Cardiac septum (tissue), 1 donor: ENCODE measurements at regions not wholly inside any gene's neighbourhood (a gene's known extent, or its start where the extent isn't known, plus 50 kb on each side); places are given as distances from the start of the nearest gene placed in this dataset.

ENCODE experiments used
- DNase-seq: peaks from one replicate; pipeline ENCODE4 v3.0.0-alpha.2; 2020; ENCODE audit warnings: low spot score
- intact Hi-C: fragments of 100-400 bp; cut with DNase I; formaldehyde crosslinking; loops from one replicate; pipeline ENCODE4 v1.14.0; 2022
- donor health status: DM: no; HTN: no; CAD: no.

GRCh38 chr2:120976501-120977307 lies 241.0 kb downstream of the GLI2 start:
- no peak for DNase-seq
- intact Hi-C loops, result no loop called here

DNA sequence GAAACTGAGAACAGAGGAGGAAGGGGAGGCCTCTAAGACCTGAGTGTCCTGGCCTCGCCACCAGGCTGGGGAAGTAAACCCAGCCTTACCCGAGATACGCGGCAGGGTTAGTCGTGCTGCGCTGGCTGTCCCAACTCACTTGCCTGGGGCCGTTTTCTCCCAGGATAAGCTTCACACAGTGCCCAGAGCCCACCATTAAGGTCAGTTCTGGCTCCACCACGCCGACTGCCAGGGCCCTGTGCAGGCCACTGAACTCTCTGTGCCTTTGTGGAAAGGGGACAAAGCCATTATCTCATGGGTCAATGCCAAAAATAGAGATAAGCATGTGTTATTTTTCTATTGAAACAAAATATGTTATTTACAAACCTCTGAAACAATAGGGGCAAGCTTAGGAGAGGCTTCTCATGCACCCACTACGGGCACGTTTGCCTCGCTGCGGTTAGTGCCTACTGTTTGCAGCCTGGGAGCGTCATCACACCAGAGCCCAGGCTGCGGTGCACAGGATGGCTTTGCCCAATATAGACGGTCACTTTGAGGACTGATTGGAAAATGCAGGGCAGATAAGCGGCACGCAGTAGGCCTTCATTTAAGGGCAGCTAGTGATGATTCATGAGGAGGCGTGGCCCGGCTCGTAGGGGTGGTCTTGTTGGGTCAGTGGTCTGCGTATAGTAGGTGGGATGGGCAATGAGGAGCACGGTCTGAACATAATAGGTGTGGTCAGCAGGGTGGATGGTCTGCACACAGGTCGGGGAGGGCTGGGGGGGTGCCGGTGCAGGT lies 242.1 kb downstream of the GLI2 start:
- no peak for DNase-seq
- intact Hi-C loops, result no loop called here

- DNase-seq, result no peak
- intact Hi-C loops, result no loop called here
Observed at GRCh38 chr2:120978359-120979050, 242.8 kb downstream of the GLI2 start.

- intact Hi-C loops, result no loop called here
- DNase-seq, result no peak
Observed at GRCh38 chr2:120979398-120979797, 243.7 kb downstream of the GLI2 start.

GRCh38 chr2:120979921-120980320 lies 244.3 kb downstream of the GLI2 start:
- intact Hi-C loops, result no loop called here
- no peak for DNase-seq

DNA sequence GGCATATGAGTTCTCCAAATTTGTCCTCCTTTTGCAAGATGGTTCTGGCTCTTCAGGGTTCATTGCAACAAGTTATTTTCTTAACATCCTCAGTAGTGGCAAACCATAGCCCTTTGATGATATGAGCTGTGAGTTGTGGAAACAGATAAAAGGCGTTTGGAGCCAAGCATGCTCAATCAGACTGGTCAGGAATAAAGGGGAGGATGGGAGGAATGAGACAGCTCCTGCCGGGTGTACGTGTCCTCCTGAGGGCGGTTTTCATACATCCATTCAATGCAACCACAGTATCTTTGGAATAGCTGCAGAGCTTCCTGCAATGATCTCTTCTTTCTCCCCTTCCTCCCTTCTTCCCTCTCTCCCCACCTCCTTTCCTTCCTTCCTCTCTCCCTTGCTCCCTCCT lies 245.8 kb downstream of the GLI2 start:
- DNase-seq, result no peak
- intact Hi-C loops, result no loop called here

- intact Hi-C loops, result no loop called here
- no peak for DNase-seq
Observed at GRCh38 chr2:120982598-120982997, 246.9 kb downstream of the GLI2 start.

DNA sequence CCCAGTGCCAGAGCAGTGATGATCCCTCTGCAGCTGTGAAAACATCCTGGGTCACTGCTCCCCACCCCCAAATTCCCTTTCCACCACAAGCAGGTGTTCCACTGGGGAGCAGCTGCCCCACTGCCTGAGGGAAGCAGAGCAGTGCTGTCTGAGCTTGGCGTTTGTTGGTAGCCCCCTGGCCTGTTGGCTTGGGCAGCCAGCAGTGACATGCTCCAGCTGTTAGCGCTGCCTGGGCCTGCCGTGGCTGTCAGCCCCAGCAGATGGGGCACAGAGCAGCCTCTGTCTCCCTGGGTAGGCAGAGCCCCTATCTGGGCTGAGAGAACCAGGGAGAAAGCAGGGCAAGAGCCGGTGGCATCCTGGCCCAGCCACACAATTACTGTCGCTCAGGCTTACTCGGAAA lies 247.7 kb downstream of the GLI2 start:
- no peak for DNase-seq
- intact Hi-C loops, result no loop called here

DNA sequence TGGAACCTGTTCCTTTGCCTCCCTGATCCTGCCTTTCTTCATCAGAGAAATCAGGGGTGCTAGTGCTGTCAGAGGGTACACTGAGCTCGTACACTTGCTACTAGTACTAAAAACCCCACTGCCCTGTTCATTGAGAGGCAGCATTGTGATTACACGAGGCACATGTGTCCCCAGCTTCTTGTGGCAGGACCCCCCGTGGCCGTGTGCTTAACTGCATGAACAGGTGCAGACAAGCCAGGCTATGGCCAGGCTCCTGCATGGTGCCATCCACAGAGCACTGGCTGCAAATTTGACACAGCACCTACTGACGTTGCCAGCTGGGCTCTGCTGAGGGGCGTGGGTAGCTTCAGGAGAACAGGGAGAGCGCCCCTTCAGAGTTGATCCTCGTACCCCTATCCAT lies 248.4 kb downstream of the GLI2 start:
- intact Hi-C loops, result no loop called here
- no peak for DNase-seq

GRCh38 chr2:120984452-120985173 lies 248.9 kb downstream of the GLI2 start:
- intact Hi-C loops, result no loop called here
- no peak for DNase-seq

GRCh38 chr2:120985174-120985996 lies 249.7 kb downstream of the GLI2 start:
- intact Hi-C loops, result no loop called here
- DNase-seq, result no peak

- intact Hi-C loops, result no loop called here
- DNase-seq, result peak; percentile 70
Observed at GRCh38 chr2:120985997-120986651, 250.5 kb downstream of the GLI2 start.

DNA sequence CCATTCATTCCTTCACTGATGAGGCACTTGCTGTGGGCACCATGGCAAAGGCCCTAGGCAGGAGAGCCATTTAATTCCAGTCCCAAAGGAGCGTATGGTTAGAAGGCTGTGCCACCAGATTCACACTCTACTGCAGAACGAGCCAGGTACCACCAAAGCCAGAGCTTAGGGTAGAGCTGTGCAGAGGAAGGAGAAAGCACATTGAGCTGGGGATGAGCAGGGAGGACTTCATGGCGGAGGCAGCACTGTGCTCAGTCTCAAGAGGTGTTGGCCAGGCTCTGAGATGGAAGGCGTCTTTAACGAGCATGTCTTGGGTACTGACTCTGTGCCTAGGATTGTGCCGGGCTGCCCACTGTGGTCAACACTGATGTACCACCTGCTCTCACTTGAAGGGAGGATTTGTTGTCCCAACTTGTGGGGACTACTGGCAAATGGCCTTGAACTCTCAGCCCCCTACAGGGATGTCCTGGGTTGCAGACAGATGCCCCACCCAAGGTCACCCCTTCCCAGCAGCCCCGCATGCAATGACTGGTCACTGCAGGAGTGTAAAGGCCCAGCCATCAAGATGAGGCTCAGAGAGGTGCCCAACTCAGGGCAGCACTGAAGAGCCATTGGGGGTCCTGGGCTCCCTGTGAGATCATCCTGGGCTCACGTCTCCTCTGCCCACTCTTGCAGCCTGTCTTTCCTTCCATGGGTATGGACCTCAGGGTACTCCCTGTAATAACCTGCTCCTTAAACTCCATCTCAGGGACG lies 251.4 kb downstream of the GLI2 start:
- peak; percentile 68 for DNase-seq
- intact Hi-C loops, result no loop called here

DNA sequence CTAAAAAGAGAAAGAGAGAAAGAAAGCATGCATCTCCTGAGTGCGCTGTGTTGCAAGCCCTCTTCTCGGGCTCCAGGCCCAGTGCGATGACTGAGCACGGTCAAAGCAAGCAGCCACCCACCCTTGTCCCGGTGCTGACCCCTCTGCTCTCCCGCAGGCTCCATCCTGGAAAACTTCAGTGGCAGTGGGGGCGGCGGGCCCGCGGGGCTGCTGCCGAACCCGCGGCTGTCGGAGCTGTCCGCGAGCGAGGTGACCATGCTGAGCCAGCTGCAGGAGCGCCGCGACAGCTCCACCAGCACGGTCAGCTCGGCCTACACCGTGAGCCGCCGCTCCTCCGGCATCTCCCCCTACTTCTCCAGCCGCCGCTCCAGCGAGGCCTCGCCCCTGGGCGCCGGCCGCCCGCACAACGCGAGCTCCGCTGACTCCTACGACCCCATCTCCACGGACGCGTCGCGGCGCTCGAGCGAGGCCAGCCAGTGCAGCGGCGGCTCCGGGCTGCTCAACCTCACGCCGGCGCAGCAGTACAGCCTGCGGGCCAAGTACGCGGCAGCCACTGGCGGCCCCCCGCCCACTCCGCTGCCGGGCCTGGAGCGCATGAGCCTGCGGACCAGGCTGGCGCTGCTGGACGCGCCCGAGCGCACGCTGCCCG lies 252.5 kb downstream of the GLI2 start:
- peak; percentile 70 for DNase-seq
- intact Hi-C loops, result no loop called here

DNA sequence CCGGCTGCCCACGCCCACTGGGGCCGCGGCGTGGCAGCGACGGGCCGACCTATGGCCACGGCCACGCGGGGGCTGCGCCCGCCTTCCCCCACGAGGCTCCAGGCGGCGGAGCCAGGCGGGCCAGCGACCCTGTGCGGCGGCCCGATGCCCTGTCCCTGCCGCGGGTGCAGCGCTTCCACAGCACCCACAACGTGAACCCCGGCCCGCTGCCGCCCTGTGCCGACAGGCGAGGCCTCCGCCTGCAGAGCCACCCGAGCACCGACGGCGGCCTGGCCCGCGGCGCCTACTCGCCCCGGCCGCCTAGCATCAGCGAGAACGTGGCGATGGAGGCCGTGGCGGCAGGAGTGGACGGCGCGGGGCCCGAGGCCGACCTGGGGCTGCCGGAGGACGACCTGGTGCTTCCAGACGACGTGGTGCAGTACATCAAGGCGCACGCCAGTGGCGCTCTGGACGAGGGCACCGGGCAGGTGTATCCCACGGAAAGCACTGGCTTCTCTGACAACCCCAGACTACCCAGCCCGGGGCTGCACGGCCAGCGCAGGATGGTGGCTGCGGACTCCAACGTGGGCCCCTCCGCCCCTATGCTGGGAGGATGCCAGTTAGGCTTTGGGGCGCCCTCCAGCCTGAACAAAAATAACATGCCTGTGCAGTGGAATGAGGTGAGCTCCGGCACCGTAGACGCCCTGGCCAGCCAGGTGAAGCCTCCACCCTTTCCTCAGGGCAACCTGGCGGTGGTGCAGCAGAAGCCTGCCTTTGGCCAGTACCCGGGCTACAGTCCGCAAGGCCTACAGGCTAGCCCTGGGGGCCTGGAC lies 253.2 kb downstream of the GLI2 start:
- DNase-seq, result peak; percentile 57
- intact Hi-C loops, result no loop called here
